ENCODE measurements at regions not wholly inside any gene's neighbourhood (a gene's known extent, or its start where the extent isn't known, plus 50 kb on each side); places are given as distances from the start of the nearest gene placed in this dataset.

DNA sequence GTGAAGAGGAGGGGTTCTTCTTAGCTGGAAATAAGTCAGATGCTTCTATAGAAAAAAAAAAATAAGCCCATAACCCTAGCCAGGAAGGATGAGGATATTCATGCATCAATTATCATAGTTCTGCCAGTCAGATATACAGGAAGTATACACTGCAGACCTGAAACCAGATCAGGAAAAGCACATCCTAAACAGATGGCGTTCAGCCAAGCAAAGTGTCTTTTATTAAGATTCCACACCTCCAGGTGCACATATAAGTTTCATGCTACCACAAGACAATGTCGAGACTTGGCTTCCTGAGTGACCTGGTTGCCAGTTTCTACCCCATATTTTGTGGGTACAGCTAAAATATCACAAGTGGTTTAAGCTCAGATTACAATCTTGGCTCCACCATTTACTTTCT lies 108.3 kb downstream of the CETN3 start:
- H3K4me1 ChIP-seq (ENCODE audit: insufficient read depth), result no peaks in the 10 kb centered on the region
- H3K36me3 ChIP-seq (replicated peaks; ENCODE audit: insufficient read depth, low read depth), result no peaks in the 10 kb centered on the region
- no peak overlapping the region for H2AFZ ChIP-seq
- no peaks in the 10 kb centered on the region for H3K9me3 ChIP-seq (ENCODE audit: low read depth)
- TF ChIP-seq CTCF (IDR thresholded peaks at IDR 0.05; ENCODE audit: poor library complexity), result no peak
- no peak for TF ChIP-seq EZH2phosphoT487 (IDR thresholded peaks at IDR 0.05; ENCODE audit: low read depth, severe bottlenecking, unreplicated experiment)
- no peak for TF ChIP-seq EZH2 (IDR thresholded peaks at IDR 0.05; ENCODE audit: borderline replicate concordance)
- H3K4me2 ChIP-seq, result no peak overlapping the region
- no peak for DNase-seq (ENCODE audit: low spot score)
- H3K27me3 ChIP-seq, result no peaks in the 10 kb centered on the region
- 89% methylated on average over 2 of the region's 2 CpGs for WGBS (ENCODE audit: low lambda C conversion rate, missing lambda C conversion rate)
- no peak overlapping the region for H3K4me3 ChIP-seq
- no peaks in the 10 kb centered on the region for H3K9me2 ChIP-seq (replicated peaks; ENCODE audit: insufficient read depth)
- H3K79me2 ChIP-seq, result no peaks in the 10 kb centered on the region
- H4K20me1 ChIP-seq (ENCODE audit: insufficient read depth, poor library complexity, severe bottlenecking), result no peaks in the 10 kb centered on the region
- no peak overlapping the region for H3K27ac ChIP-seq

DNA sequence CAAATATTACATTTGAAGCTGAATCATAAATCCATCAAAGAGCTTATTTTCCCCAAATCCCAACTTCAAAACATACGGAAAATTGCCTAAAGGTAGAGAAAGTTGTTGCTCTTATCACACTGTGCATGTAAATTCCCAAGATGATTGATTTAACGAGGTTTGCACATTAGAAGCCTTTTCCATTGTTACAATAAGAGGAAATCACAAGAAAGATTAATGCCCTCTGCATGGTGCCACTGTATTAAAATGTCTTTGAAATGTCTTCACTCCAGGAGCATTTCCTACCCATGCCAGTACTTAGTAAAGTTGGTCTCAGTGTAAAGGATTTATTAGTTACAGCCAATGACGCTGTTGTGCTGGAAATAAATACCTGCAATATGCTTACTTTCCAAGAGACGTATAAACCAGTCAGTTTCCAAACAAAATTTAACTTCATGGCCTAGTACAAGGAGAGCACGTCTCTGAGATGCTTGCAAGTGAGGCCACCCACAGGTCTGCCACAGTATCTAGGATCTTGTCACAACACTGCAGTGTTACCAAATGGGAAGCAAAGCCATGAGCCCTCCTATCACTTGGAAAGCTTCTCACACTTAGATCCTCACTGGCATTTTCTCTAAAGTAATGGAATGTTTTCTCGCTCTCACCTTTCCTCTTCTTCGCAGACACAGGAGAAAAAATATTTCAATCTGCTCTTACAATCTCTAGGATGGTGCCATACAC lies 112.4 kb downstream of the CETN3 start:
- Histone ChIP-seq H3K36me3 (replicated peaks; ENCODE audit: insufficient read depth, low read depth) (no peaks in the 10 kb centered on the region), H3K27ac (no peak overlapping the region), H3K9me2 (replicated peaks; ENCODE audit: insufficient read depth) (no peaks in the 10 kb centered on the region), H3K4me2 (no peak overlapping the region), H3K4me3 (no peak overlapping the region), H2AFZ (no peak overlapping the region), H3K9me3 (ENCODE audit: low read depth) (no peaks in the 10 kb centered on the region), H4K20me1 (ENCODE audit: insufficient read depth, poor library complexity, severe bottlenecking) (no peaks in the 10 kb centered on the region), H3K27me3 (no peaks in the 10 kb centered on the region), H3K79me2 (no peaks in the 10 kb centered on the region), H3K4me1 (ENCODE audit: insufficient read depth) (no peaks in the 10 kb centered on the region)
- DNase-seq (ENCODE audit: low spot score), result no peak
- TF ChIP-seq CTCF (IDR thresholded peaks at IDR 0.05; ENCODE audit: poor library complexity) (no peak), EZH2phosphoT487 (IDR thresholded peaks at IDR 0.05; ENCODE audit: low read depth, severe bottlenecking, unreplicated experiment) (no peak), EZH2 (IDR thresholded peaks at IDR 0.05; ENCODE audit: borderline replicate concordance) (no peak)
- WGBS (ENCODE audit: low lambda C conversion rate, missing lambda C conversion rate), result 59% methylated on average over 7 of the region's 7 CpGs

DNA sequence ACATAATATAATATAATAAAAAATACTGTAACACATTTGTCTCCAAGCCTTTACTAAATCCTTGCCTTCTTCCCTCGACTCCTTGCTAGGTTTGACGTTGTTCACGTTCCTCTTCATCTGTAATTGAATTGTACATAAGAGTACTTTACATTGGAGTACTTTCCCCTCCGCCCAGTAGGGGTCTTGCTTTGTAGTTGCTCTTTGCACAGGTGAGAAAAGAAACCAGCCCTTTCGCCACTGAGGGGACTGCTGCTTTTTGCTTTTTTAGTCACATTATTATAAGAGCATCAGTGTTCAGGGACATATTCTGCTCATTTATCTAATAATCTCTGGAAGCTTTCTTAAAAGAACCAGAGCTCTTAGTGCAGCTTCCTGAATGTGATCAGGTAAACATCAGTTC lies 115.0 kb downstream of the CETN3 start:
- Histone ChIP-seq H3K36me3 (replicated peaks; ENCODE audit: insufficient read depth, low read depth) (no peaks in the 10 kb centered on the region), H3K4me3 (no peak overlapping the region), H3K27ac (no peak overlapping the region), H3K9me3 (ENCODE audit: low read depth) (no peaks in the 10 kb centered on the region), H3K4me2 (no peak overlapping the region), H3K9me2 (replicated peaks; ENCODE audit: insufficient read depth) (no peaks in the 10 kb centered on the region), H3K27me3 (no peaks in the 10 kb centered on the region), H4K20me1 (ENCODE audit: insufficient read depth, poor library complexity, severe bottlenecking) (no peaks in the 10 kb centered on the region), H3K79me2 (no peaks in the 10 kb centered on the region), H2AFZ (no peak overlapping the region), H3K4me1 (ENCODE audit: insufficient read depth) (no peaks in the 10 kb centered on the region)
- no peak for DNase-seq (ENCODE audit: low spot score)
- TF ChIP-seq EZH2 (IDR thresholded peaks at IDR 0.05; ENCODE audit: borderline replicate concordance) (no peak), CTCF (IDR thresholded peaks at IDR 0.05; ENCODE audit: poor library complexity) (no peak), EZH2phosphoT487 (IDR thresholded peaks at IDR 0.05; ENCODE audit: low read depth, severe bottlenecking, unreplicated experiment) (no peak)
- WGBS (ENCODE audit: low lambda C conversion rate, missing lambda C conversion rate), result 72% methylated on average over 5 of the region's 5 CpGs
